ENCODE measurements at regions not wholly inside any gene's neighbourhood (a gene's known extent, or its start where the extent isn't known, plus 50 kb on each side); places are given as distances from the start of the nearest gene placed in this dataset.

DNA sequence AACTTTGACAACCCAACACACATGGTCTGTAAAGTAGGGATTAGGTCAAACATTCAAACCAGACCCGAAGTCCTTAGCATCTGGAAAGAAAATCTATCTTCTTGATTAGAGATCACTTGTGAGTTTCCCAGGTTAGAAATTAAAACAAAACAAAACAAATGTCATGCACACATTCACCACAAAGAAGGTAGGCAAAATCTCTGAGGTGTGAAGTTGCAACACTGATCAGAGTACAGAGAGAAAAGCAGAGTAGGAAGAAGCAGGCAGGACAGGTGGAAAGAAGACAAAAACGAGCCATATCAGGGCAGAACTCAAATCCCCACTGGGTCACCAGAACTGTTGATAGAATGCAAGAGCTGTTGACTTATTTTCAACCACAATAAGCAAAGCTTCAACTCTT is 102.8 kb upstream of the THSD7A start:
- TF ChIP-seq, protein P1, sequence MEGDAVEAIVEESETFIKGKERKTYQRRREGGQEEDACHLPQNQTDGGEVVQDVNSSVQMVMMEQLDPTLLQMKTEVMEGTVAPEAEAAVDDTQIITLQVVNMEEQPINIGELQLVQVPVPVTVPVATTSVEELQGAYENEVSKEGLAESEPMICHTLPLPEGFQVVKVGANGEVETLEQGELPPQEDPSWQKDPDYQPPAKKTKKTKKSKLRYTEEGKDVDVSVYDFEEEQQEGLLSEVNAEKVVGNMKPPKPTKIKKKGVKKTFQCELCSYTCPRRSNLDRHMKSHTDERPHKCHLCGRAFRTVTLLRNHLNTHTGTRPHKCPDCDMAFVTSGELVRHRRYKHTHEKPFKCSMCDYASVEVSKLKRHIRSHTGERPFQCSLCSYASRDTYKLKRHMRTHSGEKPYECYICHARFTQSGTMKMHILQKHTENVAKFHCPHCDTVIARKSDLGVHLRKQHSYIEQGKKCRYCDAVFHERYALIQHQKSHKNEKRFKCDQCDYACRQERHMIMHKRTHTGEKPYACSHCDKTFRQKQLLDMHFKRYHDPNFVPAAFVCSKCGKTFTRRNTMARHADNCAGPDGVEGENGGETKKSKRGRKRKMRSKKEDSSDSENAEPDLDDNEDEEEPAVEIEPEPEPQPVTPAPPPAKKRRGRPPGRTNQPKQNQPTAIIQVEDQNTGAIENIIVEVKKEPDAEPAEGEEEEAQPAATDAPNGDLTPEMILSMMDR (IDR thresholded peaks at IDR 0.05): no peak
- no peak for TF ChIP-seq POLR2A (IDR thresholded peaks at IDR 0.05)
- TF ChIP-seq POLR2AphosphoS5 (IDR thresholded peaks at IDR 0.05): no peak
